H9 (cell line): ENCODE measurements at regions not wholly inside any gene's neighbourhood (a gene's known extent, or its start where the extent isn't known, plus 50 kb on each side); places are given as distances from the start of the nearest gene placed in this dataset.

Source experiments
- DNase-seq: peaks from one replicate; pipeline ENCODE4 v3.0.0-alpha.2; 2017
- H2AFZ ChIP-seq: one replicate; pipeline ENCODE4 v1.6.1; 2013; ENCODE audit warnings: mild to moderate bottlenecking, low read length, control low read depth, moderate library complexity
- H2AK5ac ChIP-seq: 2 replicates; pipeline ENCODE4 v1.6.1; 2013; ENCODE audit warnings: low read length, control low read depth, mixed read lengths; ENCODE audit not compliant: insufficient read length
- H2BK120ac ChIP-seq: one replicate; pipeline ENCODE4 v1.6.1; 2013; ENCODE audit warnings: low read depth, mild to moderate bottlenecking, low read length, control low read depth, inconsistent platforms; ENCODE audit not compliant: poor library complexity, severe bottlenecking
- H2BK12ac ChIP-seq: 2 replicates; pipeline ENCODE4 v1.6.1; 2013; ENCODE audit warnings: low read length, control low read depth, mixed read lengths, low read depth; ENCODE audit not compliant: insufficient read length
- H2BK15ac ChIP-seq: 2 replicates; pipeline ENCODE4 v1.6.1; 2013; ENCODE audit warnings: low read depth, low read length, control low read depth
- H2BK20ac ChIP-seq: one replicate; pipeline ENCODE4 v1.6.1; 2013; ENCODE audit warnings: low read depth, mild to moderate bottlenecking, low read length, control low read depth, inconsistent platforms; ENCODE audit not compliant: poor library complexity, severe bottlenecking
- H2BK5ac ChIP-seq: 2 replicates; pipeline ENCODE4 v1.6.1; 2013; ENCODE audit warnings: low read length, control low read depth, mixed read lengths; ENCODE audit not compliant: insufficient read length
- H3K14ac ChIP-seq: 2 replicates; pipeline ENCODE4 v1.6.1; 2013; ENCODE audit warnings: low read length, control low read depth; ENCODE audit not compliant: insufficient read depth
- H3K18ac ChIP-seq: 2 replicates; pipeline ENCODE4 v1.6.1; 2013; ENCODE audit warnings: low read depth, mild to moderate bottlenecking, mixed read lengths, low read length, control low read depth; ENCODE audit not compliant: insufficient read length
- H3K23ac ChIP-seq: 2 replicates; pipeline ENCODE4 v1.6.1; 2013; ENCODE audit warnings: low read length, control low read depth, mixed read lengths, low read depth; ENCODE audit not compliant: insufficient read length
- H3K23me2 ChIP-seq: 2 replicates; pipeline ENCODE4 v1.6.1; 2013; ENCODE audit warnings: low read depth, mild to moderate bottlenecking, mixed read lengths, low read length, control low read depth; ENCODE audit not compliant: insufficient read length, poor library complexity, severe bottlenecking
- H3K27ac ChIP-seq: 2 replicates; pipeline ENCODE4 v1.5.1; 2013; ENCODE audit warnings: low read length, control low read depth, mixed read lengths, low read depth; ENCODE audit not compliant: insufficient read length
- H3K27me3 ChIP-seq: 2 replicates; pipeline ENCODE4 v1.6.1; 2013; ENCODE audit warnings: low read length, control low read depth, inconsistent platforms; ENCODE audit not compliant: insufficient read depth
- H3K4ac ChIP-seq: 2 replicates; pipeline ENCODE4 v1.6.1; 2013; ENCODE audit warnings: low read depth, mild to moderate bottlenecking, control low read depth, inconsistent platforms, low read length, moderate library complexity
- H3K4me1 ChIP-seq: 2 replicates; pipeline ENCODE4 v1.6.1; 2013; ENCODE audit warnings: low read length, control low read depth, inconsistent platforms; ENCODE audit not compliant: insufficient read depth
- H3K4me2 ChIP-seq: 2 replicates; pipeline ENCODE4 v1.6.1; 2013; ENCODE audit warnings: low read length, control low read depth, mixed read lengths; ENCODE audit not compliant: insufficient read length, insufficient read depth
- H3K56ac ChIP-seq: 2 replicates; pipeline ENCODE4 v1.6.1; 2013; ENCODE audit warnings: low read depth, mild to moderate bottlenecking, mixed read lengths, low read length, control low read depth; ENCODE audit not compliant: insufficient read length
- H3K79me1 ChIP-seq: 2 replicates; pipeline ENCODE4 v1.6.1; 2013; ENCODE audit warnings: low read depth, mild to moderate bottlenecking, moderate library complexity, low read length, control low read depth, inconsistent platforms; ENCODE audit not compliant: insufficient read depth, poor library complexity, severe bottlenecking
- H3K79me2 ChIP-seq: 2 replicates; pipeline ENCODE4 v1.6.1; 2013; ENCODE audit warnings: low read length, control low read depth, inconsistent platforms; ENCODE audit not compliant: insufficient read depth
- H3K9ac ChIP-seq: 2 replicates; pipeline ENCODE4 v1.6.1; 2013; ENCODE audit warnings: low read length, control low read depth, mixed read lengths; ENCODE audit not compliant: insufficient read length; ENCODE audit errors: extremely low read depth
- H3K9me3 ChIP-seq: one replicate; pipeline ENCODE4 v1.6.1; 2013; ENCODE audit warnings: low read depth, low read length, inconsistent platforms; ENCODE audit not compliant: control insufficient read depth
- H3T11ph ChIP-seq: one replicate; pipeline ENCODE4 v1.6.1; 2013; ENCODE audit warnings: mild to moderate bottlenecking, low read length, control low read depth, inconsistent platforms
- H4K20me1 ChIP-seq: one replicate; pipeline ENCODE4 v1.6.1; 2013; ENCODE audit not compliant: control insufficient read depth, insufficient read length, insufficient read depth
- H4K5ac ChIP-seq: 2 replicates; pipeline ENCODE4 v1.6.1; 2013; ENCODE audit warnings: low read depth, mild to moderate bottlenecking, mixed read lengths, low read length, control low read depth; ENCODE audit not compliant: insufficient read length
- H4K8ac ChIP-seq: replicated peaks from 2 replicates; pipeline ENCODE4 v1.6.1; 2013; ENCODE audit warnings: low read length, control low read depth, mixed read lengths, low read depth; ENCODE audit not compliant: insufficient read length
- H4K91ac ChIP-seq: 2 replicates; pipeline ENCODE4 v1.6.1; 2013; ENCODE audit warnings: low read depth, mild to moderate bottlenecking, moderate library complexity, mixed read lengths, low read length, control low read depth; ENCODE audit not compliant: insufficient read length
- H3K27ac Mint-ChIP-seq, 3 experiments: 2 replicates in 2 of 3; 3 replicates in 1 of 3; pipeline ENCODE4 v1.8.0; 2020 to 2021; ENCODE audit warnings: mixed read lengths in 3 of 3, mild to moderate bottlenecking in 1 of 3, moderate library complexity in 1 of 3
- H3K27me3 Mint-ChIP-seq: 2 replicates; pipeline ENCODE4 v1.8.0; 2021; ENCODE audit warnings: low read depth, mild to moderate bottlenecking, moderate library complexity, mixed read lengths
- H3K36me3 Mint-ChIP-seq, 3 experiments: 2 replicates in 2 of 3; 3 replicates in 1 of 3; pipeline ENCODE4 v1.8.0; 2020 to 2021; ENCODE audit warnings: low read depth in 3 of 3, mixed read lengths in 3 of 3; ENCODE audit not compliant: insufficient read depth in 1 of 3
- H3K4me1 Mint-ChIP-seq, 2 experiments: 2 replicates each; pipeline ENCODE4 v1.8.0; 2020; ENCODE audit warnings: mixed read lengths in 2 of 2
- H3K4me3 Mint-ChIP-seq, 2 experiments: 2 replicates in 1 of 2; 3 replicates in 1 of 2; pipeline ENCODE4 v1.8.0; 2020 to 2021; ENCODE audit warnings: mild to moderate bottlenecking in 2 of 2, mixed read lengths in 2 of 2, moderate library complexity in 1 of 2
- H3K9me3 Mint-ChIP-seq, 2 experiments: 2 replicates in 1 of 2; 3 replicates in 1 of 2; pipeline ENCODE4 v1.8.0; 2020; ENCODE audit warnings: mild to moderate bottlenecking in 2 of 2, mixed read lengths in 2 of 2, moderate library complexity in 1 of 2
- CTCF ChIP-seq: fragments of 200-600 bp; sonication (generic); conservative IDR thresholded peaks from 3 replicates; pipeline ENCODE4 v1.8.0; 2021; ENCODE audit warnings: antibody characterized with exemption, mild to moderate bottlenecking
- WGBS: extraction: QIAGEN DNeasy Blood & Tissue Kit; methylation state at CpG from one replicate; pipeline ENCODE4 v1.1.7; 2013; ENCODE audit warnings: missing lambda C conversion rate, low lambda C conversion rate, mixed read lengths; ENCODE audit not compliant: insufficient read length; ENCODE audit errors: extremely low coverage; 5-methylcytosine and 5-hydroxymethylcytosine counted together

DNA sequence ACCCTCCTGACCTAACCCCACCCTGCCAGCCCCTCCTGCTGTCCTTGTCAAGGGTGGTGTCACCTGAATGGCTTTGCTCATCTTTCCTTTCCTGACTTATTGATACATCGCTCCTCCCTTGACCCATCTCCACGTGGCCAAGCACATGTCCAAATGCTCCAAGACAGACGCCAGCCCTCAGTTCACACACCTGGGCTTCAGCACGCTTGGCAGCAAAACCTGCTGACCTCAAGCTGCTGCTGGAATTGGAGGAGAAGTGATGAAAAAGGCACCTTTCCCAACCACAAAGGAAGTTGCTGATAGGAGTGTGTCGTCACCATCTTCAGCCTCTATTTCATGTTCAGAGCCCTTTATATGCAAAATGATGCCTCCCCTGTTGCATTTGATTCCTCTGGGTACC is 141.3 kb downstream of the TLE3 start:
- no peak overlapping the region for H2BK120ac ChIP-seq
- no peak overlapping the region for H4K5ac ChIP-seq
- Mint-ChIP-seq H3K4me1 (peaks cover 8 to 21% of the 10 kb centered on the region in 2 experiments), H3K36me3 (no peaks in the 10 kb centered on the region), H3K4me3 (no peak overlapping the region; a peak in 1 of 5 replicates), H3K27me3 (peaks cover 2% of the 10 kb centered on the region), H3K9me3 (no peaks in the 10 kb centered on the region), H3K27ac (no peak overlapping the region)
- no peaks in the 10 kb centered on the region for H3K27me3 ChIP-seq
- H4K8ac ChIP-seq, result no peak overlapping the region
- H3K79me2 ChIP-seq, result no peaks in the 10 kb centered on the region
- H3K4me2 ChIP-seq, result no peak overlapping the region
- WGBS, result no CpG with 5 or more reads among the region's 5 CpGs
- no peak for TF ChIP-seq CTCF
- H3K79me1 ChIP-seq, result no peaks in the 10 kb centered on the region
- H4K91ac ChIP-seq, result no peak overlapping the region
- H3K4ac ChIP-seq, result no peak overlapping the region
- H2BK15ac ChIP-seq, result no peak overlapping the region
- H3K27ac ChIP-seq, result no peak overlapping the region
- no peak overlapping the region for H3T11ph ChIP-seq
- no peak overlapping the region for H2AK5ac ChIP-seq
- no peak overlapping the region for H3K14ac ChIP-seq
- H3K9ac ChIP-seq, result no peak overlapping the region
- H3K9me3 ChIP-seq, result no peaks in the 10 kb centered on the region
- H3K18ac ChIP-seq, result no peak overlapping the region
- no peak overlapping the region for H2BK5ac ChIP-seq
- H3K4me1 ChIP-seq, result peaks cover 6% of the 10 kb centered on the region
- no peak overlapping the region for H2BK12ac ChIP-seq
- no peak overlapping the region for H2AFZ ChIP-seq
- no peaks in the 10 kb centered on the region for H4K20me1 ChIP-seq
- DNase-seq, result no peak
- no peak overlapping the region for H3K23ac ChIP-seq
- H3K23me2 ChIP-seq, result no peaks in the 10 kb centered on the region
- no peak overlapping the region for H3K56ac ChIP-seq
- no peak overlapping the region for H2BK20ac ChIP-seq
